Prostate gland (tissue), 2 donors: ENCODE measurements at regions not wholly inside any gene's neighbourhood (a gene's known extent, or its start where the extent isn't known, plus 50 kb on each side); places are given as distances from the start of the nearest gene placed in this dataset.

ENCODE experiments used
- DNase-seq: peaks from one replicate; pipeline ENCODE4 v3.0.0-alpha.2; 2019; ENCODE audit warnings: low spot score
- H3K27ac ChIP-seq, 2 donors: fragments of 200-600 bp; sonication (generic); 2 replicates each; pipeline ENCODE4 v1.5.1; 2017 to 2019
- H3K27me3 ChIP-seq: fragments of 200-600 bp; sonication (generic); replicated peaks from 2 replicates; pipeline ENCODE4 v1.5.1; 2019; ENCODE audit not compliant: insufficient read depth
- H3K36me3 ChIP-seq, 2 donors: fragments of 200-600 bp; sonication (generic); 1 replicate in 1 of 2; 2 replicates in 1 of 2; pipeline versions ENCODE4 v1.5.1 to v1.8.1; 2017 to 2019
- H3K4me1 ChIP-seq: fragments of 200-600 bp; sonication (generic); replicated peaks from 2 replicates; pipeline ENCODE4 v1.5.1; 2019
- H3K4me3 ChIP-seq, 2 donors: fragments of 200-600 bp; sonication (generic); 2 replicates each; pipeline ENCODE4 v1.5.1; 2017 to 2019
- H3K9me3 ChIP-seq: fragments of 200-600 bp; sonication (generic); 2 replicates; pipeline ENCODE4 v1.5.1; 2017
- CTCF ChIP-seq, 4 experiments: fragments of 200-600 bp in 2 of 4; fragments of 450-650 bp in 2 of 4; sonication (generic) in 2 of 4; IDR thresholded peaks; 1 replicate in 3 of 4; 2 replicates in 1 of 4; pipeline ENCODE4 v1.5.1; 2016 to 2019; ENCODE audit warnings: antibody characterized with exemption in 4 of 4, mild to moderate bottlenecking in 2 of 4, moderate library complexity in 2 of 4
- POLR2A ChIP-seq: fragments of 450-650 bp; IDR thresholded peaks from one replicate; pipeline ENCODE4 v1.6.1; 2016; ENCODE audit warnings: antibody characterized with exemption, mild to moderate bottlenecking
- POLR2AphosphoS5 ChIP-seq: sonication (generic); formaldehyde crosslinking; IDR thresholded peaks from one replicate; pipeline ENCODE4 v1.6.1; 2017; ENCODE audit warnings: antibody characterized with exemption
- WGBS: methylation state at CpG from one replicate; pipeline ENCODE4 v1.1.5; 2018; 5-methylcytosine and 5-hydroxymethylcytosine counted together
- intact Hi-C: fragments of 100-400 bp; cut with DNase I; formaldehyde crosslinking; loops from one replicate; pipeline ENCODE4 v1.14.2; 2022

- no peak overlapping the region for H3K4me3 ChIP-seq
- no peaks in the 10 kb centered on the region for H3K4me1 ChIP-seq
- H3K36me3 ChIP-seq, result no peaks in the 10 kb centered on the region
- no peak for TF ChIP-seq POLR2AphosphoS5
- TF ChIP-seq POLR2A, result no peak
- TF ChIP-seq CTCF (IDR thresholded peaks at IDR 0.05), result no peak
- no peaks in the 10 kb centered on the region for H3K27me3 ChIP-seq
- no peaks in the 10 kb centered on the region for H3K9me3 ChIP-seq
- no peak for DNase-seq
- intact Hi-C loops, result no loop called here
- H3K27ac ChIP-seq, result no peak overlapping the region
- 71% methylated on average over 2 of the region's 2 CpGs for WGBS
Measured at GRCh38 chr5:73390972-73391371, 57.6 kb downstream of the FOXD1 start.

- Histone ChIP-seq H3K4me1 (no peaks in the 10 kb centered on the region), H3K27me3 (no peaks in the 10 kb centered on the region), H3K9me3 (no peaks in the 10 kb centered on the region), H3K36me3 (no peaks in the 10 kb centered on the region), H3K27ac (no peak overlapping the region), H3K4me3 (no peak overlapping the region)
- no peak for DNase-seq
- intact Hi-C loops, result no loop called here
- TF ChIP-seq POLR2AphosphoS5 (no peak), CTCF (IDR thresholded peaks at IDR 0.05) (no peak), POLR2A (no peak)
- WGBS, result 92% methylated on average over 2 of the region's 2 CpGs
Measured at GRCh38 chr5:73388740-73389139, 59.8 kb downstream of the FOXD1 start.

GRCh38 chr5:73388306-73388684, 60.3 kb downstream of the FOXD1 start:
- TF ChIP-seq POLR2AphosphoS5, result no peak
- TF ChIP-seq CTCF (IDR thresholded peaks at IDR 0.05), result no peak
- no peak for TF ChIP-seq POLR2A
- 78% methylated on average over 4 of the region's 4 CpGs for WGBS
- intact Hi-C loops, result no loop called here
- H3K9me3 ChIP-seq, result no peaks in the 10 kb centered on the region
- H3K27me3 ChIP-seq, result no peaks in the 10 kb centered on the region
- DNase-seq, result no peak
- no peaks in the 10 kb centered on the region for H3K4me1 ChIP-seq
- H3K4me3 ChIP-seq, result no peak overlapping the region
- H3K36me3 ChIP-seq, result no peaks in the 10 kb centered on the region
- no peak overlapping the region for H3K27ac ChIP-seq

GRCh38 chr5:73387601-73388305, 60.8 kb downstream of the FOXD1 start:
- no peak for TF ChIP-seq POLR2AphosphoS5
- no peak for TF ChIP-seq CTCF (IDR thresholded peaks at IDR 0.05)
- H3K9me3 ChIP-seq, result no peaks in the 10 kb centered on the region
- no peaks in the 10 kb centered on the region for H3K36me3 ChIP-seq
- peaks cover 3% of the 10 kb centered on the region for H3K27me3 ChIP-seq
- H3K4me1 ChIP-seq, result no peaks in the 10 kb centered on the region
- intact Hi-C loops, result no loop called here
- WGBS, result 34% methylated on average over 7 of the region's 7 CpGs
- no peak for DNase-seq
- no peak overlapping the region for H3K4me3 ChIP-seq
- no peak overlapping the region for H3K27ac ChIP-seq

GRCh38 chr5:73387149-73387591, 61.4 kb downstream of the FOXD1 start:
- TF ChIP-seq CTCF (IDR thresholded peaks at IDR 0.05) (no peak), POLR2A (no peak), POLR2AphosphoS5 (no peak)
- no peaks in the 10 kb centered on the region for H3K9me3 ChIP-seq
- WGBS, result 94% methylated on average over 1 of the region's 1 CpG
- no peaks in the 10 kb centered on the region for H3K36me3 ChIP-seq
- H3K27ac ChIP-seq, result no peak overlapping the region
- peaks cover 8% of the 10 kb centered on the region for H3K27me3 ChIP-seq
- intact Hi-C loops, result no loop called here
- H3K4me1 ChIP-seq, result no peaks in the 10 kb centered on the region
- DNase-seq, result no peak
- H3K4me3 ChIP-seq, result no peak overlapping the region
